GM19239 (cell line): ENCODE measurements at regions not wholly inside any gene's neighbourhood (a gene's known extent, or its start where the extent isn't known, plus 50 kb on each side); places are given as distances from the start of the nearest gene placed in this dataset.
"Not testable (repeated sequence)": the region's sequence is repeated elsewhere in the genome, so short reads cannot be mapped to it uniquely, and the experiment has no call there.

Experiments
- DNase-seq: peaks from one replicate; pipeline ENCODE4 v3.0.0; 2011; ENCODE audit warnings: low spot score; ENCODE audit not compliant: insufficient read length
- FAIRE-seq: peaks from 2 replicates; lab custom pipeline; 2011; peaks lifted over from hg19 to GRCh38; lab: Jason Lieb, UNC

- FAIRE-seq = peak; percentile 8
- no peak for DNase-seq
Observed at GRCh38 chr5:142420561-142421227, 95.9 kb upstream of the SPRY4 start.

GRCh38 chr5:142412581-142412980 is 87.8 kb upstream of the SPRY4 start:
- no peak for DNase-seq
- no peak for FAIRE-seq

GRCh38 chr5:142411656-142412425 is 87.0 kb upstream of the SPRY4 start:
- no peak for FAIRE-seq
- no peak for DNase-seq

- no peak for FAIRE-seq
Observed at GRCh38 chr5:142411103-142411502, 86.3 kb upstream of the SPRY4 start.

GRCh38 chr5:142408981-142409481 is 84.2 kb upstream of the SPRY4 start:
- FAIRE-seq (no peak), DNase-seq (no peak)

More at GRCh38 chr5:142411103-142411502, 86.3 kb upstream of the SPRY4 start:
- no peak for DNase-seq

- DNase-seq (no peak), FAIRE-seq (no peak)
Observed at GRCh38 chr5:142408536-142408935, 83.7 kb upstream of the SPRY4 start.

GRCh38 chr5:142405814-142406395 is 81.1 kb upstream of the SPRY4 start:
- no peak for FAIRE-seq
- no peak for DNase-seq

GRCh38 chr5:142405023-142405422 is 80.2 kb upstream of the SPRY4 start:
- FAIRE-seq (no peak), DNase-seq (no peak)

GRCh38 chr5:142404046-142404477 is 79.2 kb upstream of the SPRY4 start:
- DNase-seq (no peak), FAIRE-seq (no peak)

GRCh38 chr5:142403583-142403982 is 78.8 kb upstream of the SPRY4 start:
- DNase-seq (no peak), FAIRE-seq (no peak)

- FAIRE-seq = no peak
- DNase-seq = no peak
Observed at GRCh38 chr5:142402752-142403318, 78.0 kb upstream of the SPRY4 start.

GRCh38 chr5:142400415-142400814 is 75.6 kb upstream of the SPRY4 start:
- FAIRE-seq (no peak), DNase-seq (no peak)

- DNase-seq (no peak), FAIRE-seq (no peak)
Observed at GRCh38 chr5:142399891-142400290, 75.1 kb upstream of the SPRY4 start.

GRCh38 chr5:142398730-142399055 is 73.9 kb upstream of the SPRY4 start:
- no peak for FAIRE-seq
- no peak for DNase-seq

GRCh38 chr5:142398011-142398729 is 73.3 kb upstream of the SPRY4 start:
- not testable (repeated sequence) for FAIRE-seq, DNase-seq

- no peak for DNase-seq
- no peak for FAIRE-seq
Observed at GRCh38 chr5:142397178-142397577, 72.4 kb upstream of the SPRY4 start.

- no peak for DNase-seq
Observed at GRCh38 chr5:142396436-142397038, 71.7 kb upstream of the SPRY4 start.

GRCh38 chr5:142395334-142395733 is 70.5 kb upstream of the SPRY4 start:
- DNase-seq = no peak
- FAIRE-seq = no peak

More at GRCh38 chr5:142396436-142397038, 71.7 kb upstream of the SPRY4 start:
- FAIRE-seq = no peak

GRCh38 chr5:142391058-142391845 is 66.4 kb upstream of the SPRY4 start:
- DNase-seq = no peak
- no peak for FAIRE-seq
